ENCODE measurements at regions not wholly inside any gene's neighbourhood (a gene's known extent, or its start where the extent isn't known, plus 50 kb on each side); places are given as distances from the start of the nearest gene placed in this dataset.

DNA sequence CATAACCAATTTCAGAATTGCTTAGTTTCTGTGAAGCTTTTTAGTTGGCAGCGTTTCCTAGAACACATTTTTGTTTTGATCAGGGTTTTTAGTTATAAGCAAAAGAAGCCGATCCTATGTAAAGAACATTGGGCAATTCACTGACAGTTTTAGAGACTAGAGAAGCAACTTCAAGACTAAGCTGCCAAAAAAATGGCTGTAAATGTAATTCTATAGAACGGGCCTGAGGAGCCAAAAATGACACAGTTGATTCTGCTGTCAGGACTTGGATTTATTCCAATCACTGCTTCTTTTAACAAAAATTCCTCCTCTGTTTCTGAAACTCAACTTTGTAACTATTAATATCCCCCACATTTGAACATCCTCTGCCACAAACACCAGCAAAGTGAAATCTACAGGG is 236.0 kb upstream of the EYS start:
- TF ChIP-seq, protein P1, sequence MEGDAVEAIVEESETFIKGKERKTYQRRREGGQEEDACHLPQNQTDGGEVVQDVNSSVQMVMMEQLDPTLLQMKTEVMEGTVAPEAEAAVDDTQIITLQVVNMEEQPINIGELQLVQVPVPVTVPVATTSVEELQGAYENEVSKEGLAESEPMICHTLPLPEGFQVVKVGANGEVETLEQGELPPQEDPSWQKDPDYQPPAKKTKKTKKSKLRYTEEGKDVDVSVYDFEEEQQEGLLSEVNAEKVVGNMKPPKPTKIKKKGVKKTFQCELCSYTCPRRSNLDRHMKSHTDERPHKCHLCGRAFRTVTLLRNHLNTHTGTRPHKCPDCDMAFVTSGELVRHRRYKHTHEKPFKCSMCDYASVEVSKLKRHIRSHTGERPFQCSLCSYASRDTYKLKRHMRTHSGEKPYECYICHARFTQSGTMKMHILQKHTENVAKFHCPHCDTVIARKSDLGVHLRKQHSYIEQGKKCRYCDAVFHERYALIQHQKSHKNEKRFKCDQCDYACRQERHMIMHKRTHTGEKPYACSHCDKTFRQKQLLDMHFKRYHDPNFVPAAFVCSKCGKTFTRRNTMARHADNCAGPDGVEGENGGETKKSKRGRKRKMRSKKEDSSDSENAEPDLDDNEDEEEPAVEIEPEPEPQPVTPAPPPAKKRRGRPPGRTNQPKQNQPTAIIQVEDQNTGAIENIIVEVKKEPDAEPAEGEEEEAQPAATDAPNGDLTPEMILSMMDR (IDR thresholded peaks at IDR 0.05): no peak
- TF ChIP-seq POLR2A (IDR thresholded peaks at IDR 0.05): no peak
